Suppressor macrophage treated with lipopolysaccharide for 1 hour (primary cell): ENCODE measurements at regions not wholly inside any gene's neighbourhood (a gene's known extent, or its start where the extent isn't known, plus 50 kb on each side); places are given as distances from the start of the nearest gene placed in this dataset.
A peak's percentile ranks its signal among the peaks of the same experiment; 100 is the strongest.

Experiments
- DNase-seq, 3 donors: peaks; one replicate each; pipeline ENCODE4 v3.0.0-alpha.2; 2020 to 2022

GRCh38 chr11:134794192-134794591 lies 382.1 kb upstream of the B3GAT1 start:
- DNase-seq = no peak

DNA sequence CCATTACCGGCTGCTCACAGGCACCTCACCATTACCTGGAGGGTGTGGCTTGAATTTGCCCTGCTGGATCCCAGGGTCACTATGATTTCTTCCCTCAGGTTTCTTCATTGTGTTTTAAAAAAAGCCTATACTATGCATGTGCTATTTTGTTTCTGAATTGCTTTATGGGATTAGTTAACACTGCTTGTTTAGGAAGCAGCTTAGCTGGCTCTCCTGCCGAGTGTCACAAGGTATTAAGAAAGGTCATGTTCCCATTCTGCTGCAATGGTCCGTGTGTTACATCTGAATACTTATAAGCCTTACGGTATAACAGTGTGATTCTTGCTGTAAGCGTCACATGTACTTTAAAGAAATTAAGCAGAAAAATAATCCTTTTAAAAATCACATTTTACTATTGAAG lies 380.6 kb upstream of the B3GAT1 start:
- DNase-seq = no peak

DNA sequence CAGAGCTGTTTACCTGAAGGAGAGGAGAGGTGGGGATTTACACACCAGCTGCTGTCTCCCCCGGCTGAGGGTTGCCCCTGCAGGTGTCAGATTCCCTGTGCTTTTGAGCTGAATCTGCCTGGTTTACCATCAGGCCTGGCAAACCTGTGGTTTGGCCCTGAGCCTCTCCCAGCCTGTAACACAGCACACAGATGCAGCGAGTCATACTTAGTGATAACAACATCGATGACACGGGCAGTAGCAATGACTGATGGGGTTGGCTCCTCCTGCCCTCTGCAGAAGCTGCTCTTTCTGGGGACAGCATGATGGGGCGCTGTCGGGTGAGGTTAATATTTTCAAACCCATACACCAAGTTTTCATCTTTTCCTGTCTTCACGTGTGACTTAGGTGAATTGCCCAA lies 380.0 kb upstream of the B3GAT1 start:
- no peak for DNase-seq

DNA sequence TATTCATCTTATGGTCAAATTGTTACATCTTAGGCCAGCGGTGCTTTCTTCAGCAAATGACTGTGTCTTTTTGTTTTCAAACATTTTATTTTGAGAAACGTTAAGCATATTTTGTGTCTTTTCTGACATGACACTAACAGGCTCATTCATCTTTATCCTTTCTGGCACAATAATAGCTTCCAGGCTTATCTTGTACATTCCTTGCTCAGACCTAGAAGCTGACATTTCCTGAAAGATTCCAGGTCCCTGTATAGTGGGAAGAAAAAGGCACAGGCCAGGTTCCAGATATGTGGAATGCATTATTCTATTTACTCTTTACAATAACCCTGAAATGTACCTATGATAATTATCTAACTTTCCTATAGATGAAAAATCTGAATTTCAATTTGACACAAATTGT lies 379.1 kb upstream of the B3GAT1 start:
- no peak for DNase-seq

GRCh38 chr11:134789104-134789503 lies 377.1 kb upstream of the B3GAT1 start:
- no peak for DNase-seq

DNA sequence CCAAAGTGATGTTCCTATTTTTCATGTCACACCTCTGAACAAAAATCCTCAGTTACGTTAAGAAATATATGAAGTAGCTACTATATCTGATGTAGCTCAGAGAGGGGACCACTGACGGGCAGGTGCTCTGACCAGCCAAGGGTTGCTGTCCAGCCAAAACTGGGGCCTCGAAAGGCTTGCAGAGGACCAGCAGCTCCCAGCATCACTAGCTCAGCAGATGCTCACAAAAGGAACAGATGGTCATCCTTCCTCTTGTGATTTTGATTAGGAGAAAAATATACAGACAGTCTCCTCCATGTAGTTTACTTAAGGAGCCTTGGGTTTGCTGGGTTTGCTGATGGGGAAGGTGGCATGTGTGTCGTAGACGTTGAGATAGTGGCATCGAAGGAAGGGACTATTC lies 374.6 kb upstream of the B3GAT1 start:
- DNase-seq = no peak

- DNase-seq = no peak
These were observed 373.7 kb upstream of the B3GAT1 start for GRCh38 chr11:134785660-134786284.

DNA sequence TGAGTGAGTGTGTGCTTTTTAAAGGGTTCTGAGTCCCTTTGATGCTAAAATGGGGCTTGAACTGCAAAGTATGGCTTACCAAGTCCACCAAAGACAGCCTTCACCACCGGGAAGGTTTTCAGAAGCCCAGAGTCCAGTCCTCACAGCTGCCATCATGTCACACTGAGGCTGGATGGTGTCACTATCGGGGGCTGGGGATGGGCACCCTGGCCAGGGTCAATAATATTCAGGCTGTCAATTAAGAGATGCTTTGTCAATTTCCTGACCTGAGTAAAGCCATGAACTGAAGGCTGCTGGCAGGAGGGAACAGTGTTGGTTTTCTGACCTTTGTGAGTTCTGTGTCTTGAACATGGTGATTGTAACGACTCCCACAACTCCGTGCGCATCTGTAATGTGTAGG lies 373.0 kb upstream of the B3GAT1 start:
- DNase-seq = no peak

- no peak for DNase-seq
These were observed 372.5 kb upstream of the B3GAT1 start for GRCh38 chr11:134784568-134784967.

DNA sequence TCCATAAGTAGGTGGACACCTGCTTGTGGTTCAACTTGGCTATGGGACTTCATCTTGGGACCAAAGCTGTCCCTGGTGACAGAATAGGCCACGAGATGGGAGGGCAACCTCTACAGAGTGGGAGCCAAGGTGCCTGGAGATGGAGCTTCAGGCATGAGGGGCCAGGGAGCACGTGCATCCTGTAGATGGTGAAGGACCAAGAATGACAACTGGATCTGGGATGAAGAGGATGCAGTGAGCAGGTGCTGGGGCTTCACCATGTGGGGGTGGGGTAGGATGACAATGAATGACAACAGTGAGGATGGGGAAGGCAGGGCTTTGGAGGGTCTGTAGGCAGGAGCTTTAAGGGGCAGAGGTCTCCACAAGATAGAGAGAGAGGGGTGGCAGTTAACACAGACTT lies 372.0 kb upstream of the B3GAT1 start:
- no peak for DNase-seq

GRCh38 chr11:134783234-134783633 lies 371.2 kb upstream of the B3GAT1 start:
- no peak for DNase-seq

GRCh38 chr11:134781380-134781866 lies 369.4 kb upstream of the B3GAT1 start:
- DNase-seq = no peak

DNA sequence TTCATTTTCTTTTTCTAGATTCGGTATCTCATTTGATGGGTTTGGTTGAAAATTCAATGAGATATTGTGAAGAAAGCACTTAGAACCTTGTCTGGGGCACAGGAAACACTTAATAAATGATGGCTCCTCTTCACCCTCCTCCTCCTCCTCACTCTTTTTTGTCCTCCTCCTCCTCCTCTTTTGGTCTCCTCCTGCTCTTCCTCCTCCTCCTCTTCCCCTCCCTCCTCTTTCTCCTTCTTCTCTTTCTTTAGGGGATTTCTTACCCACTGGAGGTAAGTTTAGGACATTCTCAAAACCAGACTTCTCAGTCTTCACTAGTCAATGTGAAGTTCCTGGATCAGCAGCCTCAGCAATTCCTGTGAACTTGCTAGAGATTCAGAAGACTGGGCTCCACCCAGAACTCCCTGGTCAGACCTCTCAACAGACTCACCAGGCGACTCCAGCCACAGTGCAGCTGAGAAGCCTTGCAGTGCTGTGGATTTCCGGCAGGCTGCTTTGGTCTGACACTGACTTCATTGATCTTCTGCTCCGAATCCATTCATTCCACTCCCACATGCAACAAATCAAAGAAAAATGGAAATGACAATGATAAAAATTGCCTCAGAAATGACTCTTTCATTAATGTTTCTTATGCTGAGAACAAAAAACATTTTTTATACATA lies 368.6 kb upstream of the B3GAT1 start:
- no peak for DNase-seq

DNA sequence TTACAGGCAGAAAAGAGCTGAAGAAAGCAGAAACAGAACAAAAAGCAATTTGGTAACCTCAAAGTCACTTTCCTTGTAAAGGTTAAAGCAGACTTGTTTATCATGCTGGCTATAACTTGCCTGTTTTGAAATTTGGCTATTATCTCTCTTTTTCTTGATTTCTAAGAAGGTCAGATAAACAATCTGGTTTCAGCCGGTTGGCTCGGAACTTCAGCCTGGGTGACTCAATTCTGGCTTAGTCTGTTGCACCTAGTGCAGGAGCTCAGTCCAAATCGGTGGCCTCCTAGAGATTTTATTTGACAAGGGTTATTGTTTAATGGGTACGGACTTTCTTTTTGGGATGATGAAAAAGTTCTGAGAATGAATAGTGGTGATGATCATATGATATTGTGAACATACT lies 367.1 kb upstream of the B3GAT1 start:
- DNase-seq = no peak

GRCh38 chr11:134768463-134768862 lies 356.4 kb upstream of the B3GAT1 start:
- no peak for DNase-seq

DNA sequence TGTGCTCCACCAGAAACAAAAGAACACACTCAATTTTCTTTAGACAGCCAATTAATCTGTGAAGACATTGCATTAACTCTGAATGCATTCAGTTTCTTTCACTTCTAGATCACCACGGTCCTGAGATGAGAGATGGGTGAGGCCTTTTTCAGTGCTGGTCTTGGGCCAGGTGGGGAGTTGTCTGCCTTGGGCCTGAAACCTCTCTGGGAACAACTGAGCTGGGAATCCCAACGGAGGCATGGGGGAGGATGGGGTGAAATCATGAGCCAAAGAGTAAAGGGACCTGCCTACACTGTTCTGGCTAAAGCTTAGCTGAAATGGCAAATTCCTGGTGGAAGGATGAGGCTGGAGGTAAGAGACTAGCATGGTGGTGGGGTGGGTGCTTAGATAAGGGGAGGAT lies 353.5 kb upstream of the B3GAT1 start:
- no peak for DNase-seq

- DNase-seq = no peak
These were observed 352.9 kb upstream of the B3GAT1 start for GRCh38 chr11:134764966-134765365.

DNA sequence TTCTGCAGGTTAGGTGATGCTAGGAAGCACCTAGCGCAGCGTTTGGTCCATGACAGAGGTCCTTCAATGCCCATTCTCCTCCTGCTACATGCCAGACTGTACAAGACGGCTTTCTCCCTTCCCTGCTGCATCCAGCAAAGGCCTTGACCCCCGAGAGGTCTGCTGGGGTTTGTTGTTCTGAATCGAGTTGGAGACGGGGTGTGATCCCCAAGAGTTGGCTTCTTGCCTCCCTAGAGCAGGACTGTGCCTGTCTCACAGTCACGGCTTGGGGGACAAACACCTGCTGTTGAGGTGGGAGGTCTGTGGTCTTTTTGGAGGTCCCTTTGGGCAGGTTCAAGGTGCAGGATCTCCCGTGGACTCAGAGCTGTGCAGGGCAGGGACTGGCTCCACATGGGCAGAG lies 352.3 kb upstream of the B3GAT1 start:
- DNase-seq = no peak

DNA sequence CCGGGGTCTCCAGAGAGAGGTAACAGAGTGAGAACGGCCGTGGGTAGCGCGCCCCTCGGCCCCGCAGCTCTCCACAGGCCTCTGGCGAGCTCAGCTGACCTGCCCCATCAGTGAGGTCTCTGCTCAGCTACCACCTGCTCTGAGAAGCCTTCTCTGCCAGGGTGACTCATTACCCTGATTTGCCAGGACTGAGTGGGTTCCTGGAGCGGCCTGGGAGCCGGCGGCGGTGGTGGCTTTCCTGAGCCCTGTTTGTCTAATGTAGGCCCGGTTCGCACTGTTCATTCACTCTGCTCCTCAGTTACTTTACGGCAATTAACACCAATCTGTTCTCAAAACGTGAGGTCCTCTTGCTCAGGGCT lies 351.0 kb upstream of the B3GAT1 start:
- DNase-seq = no peak

DNA sequence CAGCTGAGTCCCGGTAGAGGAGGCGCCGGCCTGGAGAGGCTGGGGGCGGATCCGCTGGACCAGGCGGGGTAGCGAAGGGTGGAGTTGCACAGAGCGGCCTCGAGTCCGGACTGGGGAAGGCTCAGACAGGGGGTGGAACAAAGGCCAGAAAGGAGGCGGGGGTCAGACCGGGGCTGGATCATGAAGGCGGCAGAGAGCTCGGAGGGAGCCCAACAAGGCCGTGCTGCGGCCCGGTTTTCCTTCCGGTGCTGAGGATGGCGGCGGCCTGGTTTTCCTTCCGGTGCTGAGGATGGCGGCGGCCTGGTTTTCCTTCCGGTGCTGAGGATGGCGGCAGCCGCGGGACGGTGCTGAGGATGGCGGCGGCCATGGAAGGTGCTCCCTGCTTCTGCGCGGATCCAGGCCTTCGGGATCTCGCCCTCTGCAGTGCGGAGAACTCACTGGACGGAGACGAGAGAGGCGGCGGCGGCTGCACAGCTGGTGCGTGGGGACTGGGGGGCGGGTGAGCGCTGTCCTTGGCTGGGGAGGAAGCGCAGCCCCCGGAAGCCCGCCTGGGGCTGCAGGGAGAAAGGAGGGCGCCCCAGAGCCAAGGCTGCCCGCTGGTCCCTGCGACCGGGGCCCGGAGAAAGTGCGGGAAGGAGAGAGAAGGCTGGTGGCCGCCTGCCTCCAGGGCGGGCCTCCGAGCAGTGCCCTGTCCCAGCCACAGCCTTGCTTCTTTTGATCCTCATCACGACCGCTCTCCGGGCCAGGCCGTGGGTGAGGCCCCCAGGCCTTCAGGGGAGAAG lies 350.4 kb upstream of the B3GAT1 start:
- no peak for DNase-seq

- DNase-seq = no peak
These were observed 349.8 kb upstream of the B3GAT1 start for GRCh38 chr11:134761926-134762247.

GRCh38 chr11:134761386-134761785 lies 349.3 kb upstream of the B3GAT1 start:
- DNase-seq = no peak

DNA sequence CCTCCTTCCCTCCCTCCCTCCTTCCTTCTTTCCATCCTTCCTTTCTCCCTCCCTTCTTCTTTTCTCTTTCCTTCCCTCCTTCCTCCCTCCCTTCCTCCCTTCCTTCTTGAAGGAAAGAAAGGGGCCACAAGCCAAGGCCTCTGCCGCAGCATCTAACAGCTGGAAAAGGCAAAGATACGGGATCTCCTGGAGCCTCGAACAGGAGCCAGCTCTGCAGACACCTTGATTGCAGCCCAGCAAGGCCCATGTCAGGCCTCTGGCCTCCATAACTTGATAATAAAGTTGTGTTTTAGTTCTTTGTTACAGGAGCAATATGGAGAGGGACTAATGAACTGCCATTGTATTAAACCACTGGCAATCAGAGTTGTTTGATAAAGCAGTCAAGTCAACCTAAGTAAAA lies 348.9 kb upstream of the B3GAT1 start:
- DNase-seq = no peak

- peak in 1 of 3 donors; percentile 0 for DNase-seq
These were observed 348.3 kb upstream of the B3GAT1 start for GRCh38 chr11:134760299-134760698.
